H1 (cell line): ENCODE measurements at regions not wholly inside any gene's neighbourhood (a gene's known extent, or its start where the extent isn't known, plus 50 kb on each side); places are given as distances from the start of the nearest gene placed in this dataset.

Source experiments
- CTCF ChIA-PET: fragments of 300-600 bp; sonication (Branson Sonifier 250); formaldehyde crosslinking; loops from one replicate; lab custom pipeline; 2021; ENCODE audit not compliant: partially characterized antibody; lab: Charles Lee
- POLR2A ChIA-PET: fragments of 300-600 bp; sonication (Branson Sonifier 250); formaldehyde crosslinking; loops from one replicate; lab custom pipeline; 2021; ENCODE audit warnings: inconsistent platforms; ENCODE audit not compliant: partially characterized antibody; lab: Charles Lee
- DNase-seq, 2 experiments: peaks; one replicate each; pipeline versions ENCODE4 v3.0.0 to v3.0.0-alpha.2; 2010 to 2022; ENCODE audit warnings: low spot score in 2 of 2, low read depth in 1 of 2, mixed read lengths in 1 of 2
- FAIRE-seq: peaks from 2 replicates; lab custom pipeline; 2011; peaks lifted over from hg19 to GRCh38; lab: Jason Lieb, UNC
- H2AFZ ChIP-seq: 2 replicates; pipeline ENCODE4 v1.8.1; 2012; ENCODE audit warnings: low read length, inconsistent platforms
- H2AK5ac ChIP-seq: 2 replicates; pipeline ENCODE4 v1.6.1; 2013; ENCODE audit warnings: low read depth, low read length
- H2BK120ac ChIP-seq: replicated peaks from 2 replicates; pipeline ENCODE3; 2013; ENCODE audit warnings: low read depth, low read length, inconsistent platforms
- H2BK12ac ChIP-seq: 2 replicates; pipeline ENCODE4 v1.6.1; 2013; ENCODE audit warnings: low read depth, low read length
- H2BK15ac ChIP-seq: 2 replicates; pipeline ENCODE4 v1.6.1; 2013; ENCODE audit warnings: low read length
- H2BK20ac ChIP-seq: 2 replicates; pipeline ENCODE4 v1.6.1; 2013; ENCODE audit warnings: low read length
- H2BK5ac ChIP-seq: 2 replicates; pipeline ENCODE4 v1.6.1; 2013; ENCODE audit warnings: low read depth, low read length
- H3K14ac ChIP-seq: 2 replicates; pipeline ENCODE4 v1.6.1; 2013; ENCODE audit warnings: inconsistent platforms; ENCODE audit not compliant: insufficient read length
- H3K18ac ChIP-seq: 2 replicates; pipeline ENCODE4 v1.6.1; 2013; ENCODE audit warnings: low read length; ENCODE audit errors: extremely low read depth
- H3K23ac ChIP-seq: 2 replicates; pipeline ENCODE4 v1.6.1; 2013; ENCODE audit warnings: inconsistent platforms; ENCODE audit not compliant: insufficient read length
- H3K23me2 ChIP-seq: 2 replicates; pipeline ENCODE4 v1.6.1; 2013; ENCODE audit warnings: low read depth, low read length
- H3K27ac ChIP-seq: 2 replicates; pipeline ENCODE4 v1.6.1; 2011; ENCODE audit warnings: low read depth, low read length, inconsistent platforms
- H3K27me3 ChIP-seq, 4 experiments: replicated peaks in 1 of 4; 1 replicate in 1 of 4; 2 replicates in 3 of 4; pipeline versions ENCODE4 v1.6.1 to v1.8.1; 2011 to 2013; ENCODE audit warnings: low read length in 3 of 4, mild to moderate bottlenecking in 3 of 4, inconsistent platforms in 2 of 4, mixed read lengths in 2 of 4, moderate library complexity in 1 of 4; ENCODE audit not compliant: control insufficient read depth in 3 of 4, insufficient read depth in 3 of 4; ENCODE audit errors: extremely low read depth in 1 of 4
- H3K36me3 ChIP-seq, 4 experiments: 2 replicates each; pipeline versions ENCODE4 v1.6.1 to v1.8.1; 2011 to 2013; ENCODE audit warnings: mild to moderate bottlenecking in 4 of 4, low read length in 3 of 4, moderate library complexity in 2 of 4, control low read depth in 1 of 4, inconsistent platforms in 1 of 4; ENCODE audit not compliant: insufficient read depth in 4 of 4, control insufficient read depth in 2 of 4
- H3K4ac ChIP-seq: replicated peaks from 2 replicates; pipeline ENCODE3; 2013; ENCODE audit warnings: low read length, low read depth, mixed read lengths, inconsistent platforms; ENCODE audit not compliant: insufficient read length
- H3K4me1 ChIP-seq, 4 experiments: replicated peaks in 1 of 4; 1 replicate in 1 of 4; 2 replicates in 3 of 4; pipeline versions ENCODE4 v1.6.1 to v1.8.1; 2011 to 2013; ENCODE audit warnings: low read length in 3 of 4, inconsistent platforms in 2 of 4, mixed read lengths in 1 of 4; ENCODE audit not compliant: insufficient read depth in 4 of 4, control insufficient read depth in 3 of 4
- H3K4me2 ChIP-seq, 2 experiments: 2 replicates each; pipeline versions ENCODE4 v1.6.1 to v1.8.1; 2011 to 2013; ENCODE audit warnings: low read depth in 2 of 2, low read length in 2 of 2, control low read depth in 1 of 2, inconsistent platforms in 1 of 2, mild to moderate bottlenecking in 1 of 2; ENCODE audit not compliant: insufficient read depth in 1 of 2
- H3K4me3 ChIP-seq, 4 experiments: fragments of 200-600, 300-600 bp in 1 of 4; sonication (generic), shearing (Covaris generic), sonication (Bioruptor Twin) in 1 of 4; 2 replicates each; pipeline versions ENCODE4 v1.5.1 to v1.8.1; 2011 to 2016; ENCODE audit warnings: low read length in 4 of 4, low read depth in 3 of 4, control low read depth in 2 of 4, inconsistent platforms in 2 of 4, mild to moderate bottlenecking in 2 of 4, mixed read lengths in 1 of 4, moderate library complexity in 1 of 4; ENCODE audit not compliant: insufficient read depth in 2 of 4; ENCODE audit errors: extremely low read depth in 1 of 4
- H3K56ac ChIP-seq: replicated peaks from 2 replicates; pipeline ENCODE3; 2013; ENCODE audit warnings: low read depth, mild to moderate bottlenecking, mixed read lengths, low read length, inconsistent platforms; ENCODE audit not compliant: insufficient read length
- H3K79me1 ChIP-seq: 2 replicates; pipeline ENCODE4 v1.6.1; 2013; ENCODE audit warnings: low read depth, low read length, control low read depth
- H3K79me2 ChIP-seq, 2 experiments: 2 replicates each; pipeline versions ENCODE4 v1.6.1 to v1.8.1; 2012 to 2013; ENCODE audit warnings: low read length in 2 of 2, mild to moderate bottlenecking in 2 of 2, inconsistent platforms in 1 of 2; ENCODE audit not compliant: insufficient read depth in 2 of 2, control insufficient read depth in 1 of 2
- H3K9ac ChIP-seq, 4 experiments: replicated peaks in 1 of 4; 1 replicate in 1 of 4; 2 replicates in 3 of 4; pipeline versions ENCODE4 v1.6.1 to v1.8.1; 2011 to 2013; ENCODE audit warnings: low read depth in 3 of 4, low read length in 3 of 4, control low read depth in 2 of 4, mild to moderate bottlenecking in 2 of 4, moderate library complexity in 2 of 4, inconsistent platforms in 1 of 4; ENCODE audit errors: extremely low read depth in 1 of 4
- H3K9me3 ChIP-seq, 2 experiments: 2 replicates each; pipeline versions ENCODE4 v1.6.1 to v1.8.1; 2012 to 2013; ENCODE audit warnings: mild to moderate bottlenecking in 2 of 2, moderate library complexity in 2 of 2, control low read depth in 1 of 2, inconsistent platforms in 1 of 2, low read depth in 1 of 2, low read length in 1 of 2, mixed read lengths in 1 of 2; ENCODE audit not compliant: insufficient read depth in 2 of 2
- H4K20me1 ChIP-seq, 2 experiments: replicated peaks in 1 of 2; 2 replicates each; pipeline versions ENCODE3 to v1.8.1; 2011 to 2013; ENCODE audit warnings: inconsistent platforms in 2 of 2, low read length in 2 of 2, mild to moderate bottlenecking in 1 of 2; ENCODE audit not compliant: insufficient read depth in 2 of 2, control insufficient read depth in 1 of 2
- H4K5ac ChIP-seq: 2 replicates; pipeline ENCODE4 v1.6.1; 2013; ENCODE audit warnings: low read length, low read depth, mixed read lengths, inconsistent platforms; ENCODE audit not compliant: insufficient read length
- H4K8ac ChIP-seq: 2 replicates; pipeline ENCODE4 v1.8.0; 2013; ENCODE audit warnings: mild to moderate bottlenecking, moderate library complexity, low read length, inconsistent platforms; ENCODE audit not compliant: insufficient read depth; ENCODE audit errors: extremely low read depth
- H4K91ac ChIP-seq: replicated peaks from 2 replicates; pipeline ENCODE3; 2013; ENCODE audit warnings: low read length, mixed read lengths, inconsistent platforms; ENCODE audit not compliant: insufficient read length
- ATF3 ChIP-seq: IDR thresholded peaks from 2 replicates; pipeline ENCODE4 v1.6.1; 2011; ENCODE audit warnings: low read depth, mild to moderate bottlenecking, low read length; ENCODE audit not compliant: insufficient read depth
- CREB1 ChIP-seq: IDR thresholded peaks from 2 replicates; pipeline ENCODE4 v1.6.1; 2012; ENCODE audit warnings: inconsistent platforms
- EGR1 ChIP-seq: IDR thresholded peaks from 2 replicates; pipeline ENCODE4 v1.6.1; 2011; ENCODE audit warnings: low read depth, low read length, borderline replicate concordance
- JUN ChIP-seq: IDR thresholded peaks from 2 replicates; pipeline ENCODE4 v1.6.1; 2011; ENCODE audit warnings: low read depth, mild to moderate bottlenecking, improper control_type of control experiment, low read length
- MAFK ChIP-seq: IDR thresholded peaks from 2 replicates; pipeline ENCODE4 v1.6.1; 2012; ENCODE audit warnings: low read depth, mild to moderate bottlenecking, improper control_type of control experiment, low read length
- POLR2AphosphoS5 ChIP-seq: IDR thresholded peaks from 2 replicates; pipeline ENCODE4 v1.6.1; 2011; ENCODE audit warnings: low read depth, low read length
- TBP ChIP-seq: IDR thresholded peaks from 2 replicates; pipeline ENCODE4 v1.6.1; 2011; ENCODE audit warnings: low read depth, low read length, improper control_type of control experiment

GRCh38 chr6:128574402-128574801 lies 54.0 kb upstream of the PTPRK start:
- TF ChIP-seq CREB1 (no peak), EGR1 (no peak), ATF3 (no peak), POLR2AphosphoS5 (no peak), MAFK (no peak), TBP (no peak), JUN (no peak)
- Histone ChIP-seq H3K4me3 (no peak overlapping the region), H2BK120ac (no peak overlapping the region), H4K8ac (no peak overlapping the region), H2BK20ac (no peak overlapping the region), H3K18ac (no peak overlapping the region), H3K23me2 (no peaks in the 10 kb centered on the region), H3K79me1 (no peaks in the 10 kb centered on the region), H3K36me3 (no peaks in the 10 kb centered on the region), H4K91ac (no peak overlapping the region), H2BK15ac (no peak overlapping the region), H3K4ac (no peak overlapping the region), H2BK5ac (no peak overlapping the region), H4K5ac (no peak overlapping the region), H3K9ac (no peak overlapping the region), H3K4me2 (no peak overlapping the region), H2AK5ac (no peak overlapping the region), H4K20me1 (no peaks in the 10 kb centered on the region), H3K4me1 (0 out of 7 replicates have a peak, but pooled peaks cover 0 to 4% (median 0%) of the 10 kb centered on the region in 4 experiments), H3K79me2 (no peaks in the 10 kb centered on the region), H3K23ac (no peak overlapping the region), H3K9me3 (no peaks in the 10 kb centered on the region), H3K27ac (no peak overlapping the region), H3K56ac (no peak overlapping the region), H2BK12ac (no peak overlapping the region), H3K27me3 (no peaks in the 10 kb centered on the region), H2AFZ (0 out of 2 replicates have a peak overlapping the region, but pooled peaks have one; percentile 21), H3K14ac (no peak overlapping the region)
- DNase-seq (no peak), FAIRE-seq (no peak)
- CTCF ChIA-PET: no interaction called here
- POLR2A ChIA-PET: no interaction called here
